NCI-H748 (cell line): ENCODE measurements at regions not wholly inside any gene's neighbourhood (a gene's known extent, or its start where the extent isn't known, plus 50 kb on each side); places are given as distances from the start of the nearest gene placed in this dataset.

Source experiments
- DNase-seq: peaks from one replicate; lab custom pipeline; 2025; ENCODE audit not compliant: unreplicated experiment; lab: John Stamatoyannopoulos, UW

- no peak for DNase-seq
These were observed 52.5 kb upstream of the MYL2 start for GRCh38 chr12:110972866-110973265.

GRCh38 chr12:110971936-110972335 lies 51.6 kb upstream of the MYL2 start:
- no peak for DNase-seq

GRCh38 chr12:110971189-110971920 lies 51.0 kb upstream of the MYL2 start:
- DNase-seq: no peak
